Kidney tubule cell (primary cell): ENCODE measurements at regions not wholly inside any gene's neighbourhood (a gene's known extent, or its start where the extent isn't known, plus 50 kb on each side); places are given as distances from the start of the nearest gene placed in this dataset.
"Not testable (repeated sequence)": the region's sequence is repeated elsewhere in the genome, so short reads cannot be mapped to it uniquely, and the experiment has no call there.

Experiments
- DNase-seq: peaks from one replicate; pipeline ENCODE4 v3.0.0-alpha.2; 2018; ENCODE audit warnings: low spot score

- no peak for DNase-seq
These were observed 193.9 kb upstream of the PHF14 start for GRCh38 chr7:10779465-10780399.

GRCh38 chr7:10780400-10780747, 193.3 kb upstream of the PHF14 start:
- no peak for DNase-seq

DNA sequence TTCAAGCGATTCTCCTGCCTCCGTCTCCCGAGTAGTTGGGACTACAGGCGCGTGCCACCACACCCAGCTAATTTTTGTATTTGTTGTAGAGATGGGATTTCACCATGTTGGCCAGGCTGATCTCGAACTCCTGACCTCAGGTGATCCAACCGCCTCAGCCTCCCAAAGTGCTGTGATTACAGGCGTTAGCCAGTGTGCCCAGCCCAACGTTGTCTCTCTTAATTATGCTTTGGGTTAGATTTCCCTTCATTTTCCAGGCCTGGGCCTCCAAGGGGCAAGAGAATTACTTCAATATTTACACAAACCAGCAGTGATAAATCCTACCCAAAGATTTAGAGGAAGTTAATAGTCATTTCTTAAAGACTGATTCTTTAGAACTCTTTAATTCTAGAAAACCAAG, 186.7 kb upstream of the PHF14 start:
- not testable (repeated sequence) for DNase-seq

GRCh38 chr7:10789170-10789569, 184.5 kb upstream of the PHF14 start:
- DNase-seq = no peak

DNA sequence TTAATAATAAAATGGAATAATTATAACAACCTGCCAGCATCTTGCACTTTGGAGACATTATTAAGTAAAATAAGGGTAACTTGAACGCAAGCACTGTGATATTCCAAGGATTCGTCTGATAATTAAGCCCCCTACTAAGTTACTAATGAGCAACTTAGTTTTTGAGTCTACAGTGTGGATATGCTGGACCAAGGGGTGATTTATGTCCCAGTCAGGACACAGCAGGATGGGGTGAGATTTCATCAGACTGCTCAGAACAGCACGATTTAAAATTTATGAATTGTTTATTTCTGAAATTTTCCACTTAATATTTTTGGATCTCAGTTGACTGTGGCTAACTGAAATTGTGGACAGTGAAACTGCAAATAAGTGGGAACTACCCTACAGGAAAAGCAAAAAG, 182.8 kb upstream of the PHF14 start:
- no peak for DNase-seq

DNA sequence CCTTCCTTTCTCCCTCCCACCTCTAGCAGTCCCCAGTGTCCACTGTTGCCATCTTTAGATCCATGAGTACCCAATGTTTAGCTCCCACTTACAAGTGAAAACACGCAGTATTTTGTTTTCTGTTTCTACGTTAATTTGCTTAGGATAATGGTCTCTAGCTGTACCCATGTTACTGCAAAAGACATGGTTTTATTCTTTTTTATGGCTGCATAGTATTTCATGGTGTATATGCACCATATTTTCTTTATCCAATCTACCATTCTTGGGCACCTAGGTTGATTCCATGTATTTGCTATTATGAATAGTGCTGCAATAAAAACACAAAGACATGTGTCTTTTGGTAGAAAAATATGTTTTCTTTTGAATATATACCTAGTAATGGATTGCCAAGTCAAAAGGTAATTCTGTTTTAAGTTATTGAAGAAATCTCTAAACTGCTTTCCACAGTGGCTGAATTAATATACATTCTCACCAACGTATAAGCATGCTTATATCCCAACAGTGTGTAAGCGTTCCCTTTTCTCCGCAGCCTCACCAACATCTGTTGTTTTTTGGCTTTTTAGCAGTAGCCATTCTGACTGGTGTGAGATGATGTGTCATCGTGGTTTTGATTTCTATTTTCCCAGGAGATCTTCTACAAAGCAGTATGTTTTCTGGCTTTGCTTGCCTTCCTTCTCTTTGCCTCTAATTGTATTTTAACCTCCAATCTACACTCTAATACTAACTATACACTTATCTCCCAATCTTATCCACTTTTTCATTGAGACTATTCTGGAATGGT, 179.5 kb upstream of the PHF14 start:
- DNase-seq = no peak

GRCh38 chr7:10797157-10797556, 176.5 kb upstream of the PHF14 start:
- DNase-seq = no peak

DNA sequence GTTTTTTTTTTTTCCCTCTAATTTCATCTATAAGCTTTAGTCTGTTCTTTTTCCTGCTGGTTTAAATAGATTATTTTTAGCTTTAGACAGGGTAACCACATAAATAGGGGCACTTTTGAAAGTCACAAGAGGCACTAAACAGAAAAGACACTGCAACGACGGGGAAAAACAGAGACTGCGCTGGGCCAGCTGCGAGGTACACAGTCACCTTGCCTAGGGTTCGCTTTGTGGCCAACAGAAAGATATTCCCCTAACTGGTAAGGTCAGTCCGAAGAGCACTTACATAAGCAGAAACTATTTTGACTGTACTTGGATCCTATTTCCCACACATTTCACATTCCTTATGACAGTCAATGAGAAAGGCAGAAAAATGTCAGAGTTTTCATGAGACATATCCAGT, 175.6 kb upstream of the PHF14 start:
- no peak for DNase-seq

GRCh38 chr7:10799475-10799874, 174.2 kb upstream of the PHF14 start:
- no peak for DNase-seq

DNA sequence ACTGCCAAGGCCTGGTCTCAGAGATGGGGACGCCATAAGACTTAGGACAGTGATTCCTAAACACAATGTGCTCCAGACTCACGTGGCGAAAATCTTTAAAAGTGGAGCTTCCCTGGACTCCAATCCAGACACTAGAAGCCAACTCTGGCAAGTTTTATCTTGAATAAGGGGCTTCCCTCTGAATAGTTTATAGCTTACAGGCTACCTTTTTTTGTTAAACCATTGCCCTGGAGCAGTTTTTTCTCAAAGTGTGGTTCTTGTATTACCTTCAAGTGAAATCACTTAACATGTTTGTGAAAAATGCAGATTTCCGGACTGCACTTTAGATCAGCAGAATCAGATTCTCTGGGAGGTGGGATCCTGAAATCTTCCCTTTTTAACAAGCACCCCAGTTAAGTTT, 171.7 kb upstream of the PHF14 start:
- no peak for DNase-seq

DNA sequence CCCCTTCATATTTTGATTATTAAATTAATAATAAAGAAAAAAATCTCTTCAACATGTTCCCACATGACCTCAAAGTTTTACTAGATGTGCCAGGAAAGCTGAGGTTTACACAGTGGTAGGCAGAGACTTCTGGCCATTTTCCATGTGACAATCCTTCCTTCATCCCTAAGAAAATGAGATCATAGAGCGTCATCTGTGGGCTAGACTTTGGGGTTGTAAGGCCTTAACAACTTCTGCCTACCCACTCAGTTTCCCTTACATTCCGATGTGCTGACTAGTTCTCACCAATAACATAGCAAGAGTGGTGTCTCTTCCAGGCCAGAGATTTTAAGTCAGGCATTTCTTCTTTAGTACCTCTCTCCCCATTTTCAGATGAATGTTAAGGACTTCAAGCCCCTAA, 171.1 kb upstream of the PHF14 start:
- peak; percentile 80 for DNase-seq

DNA sequence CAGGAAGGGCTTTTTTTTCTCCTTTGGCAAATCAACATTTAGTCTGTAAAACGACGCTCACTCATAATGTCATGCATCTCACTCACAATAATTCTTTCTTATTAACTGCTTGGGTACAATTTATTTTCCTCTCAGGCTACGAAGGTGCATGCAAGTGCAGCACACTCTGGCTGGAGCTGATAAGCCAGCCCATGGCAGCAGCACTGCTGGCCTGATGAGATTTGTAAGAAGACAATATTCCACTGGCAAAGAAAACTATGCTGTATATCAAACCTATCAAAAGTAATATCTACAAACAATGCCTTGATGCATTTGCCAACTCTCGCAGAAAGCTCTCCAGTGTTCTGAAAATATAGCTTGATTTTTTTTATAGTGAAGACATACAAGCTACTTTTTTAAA, 170.0 kb upstream of the PHF14 start:
- DNase-seq = no peak

DNA sequence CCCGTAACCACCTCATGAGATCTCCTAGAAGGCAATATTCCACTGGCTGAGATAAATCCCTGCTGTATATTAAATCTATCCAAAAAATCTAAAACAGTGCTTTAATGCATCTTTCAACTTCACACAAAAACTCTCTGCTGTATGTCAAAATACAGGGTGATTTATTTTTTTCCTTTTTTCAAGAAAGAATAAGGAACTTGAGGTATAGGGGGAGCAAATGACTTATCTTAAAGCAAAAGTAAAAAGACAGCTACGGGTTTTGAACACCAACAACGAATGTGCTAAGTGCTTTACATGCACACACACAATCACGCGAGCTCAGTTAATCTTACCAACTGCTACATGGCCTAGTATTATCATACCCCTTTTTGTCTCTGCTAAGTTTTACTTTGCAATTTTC, 168.9 kb upstream of the PHF14 start:
- DNase-seq = no peak

- no peak for DNase-seq
These were observed 158.1 kb upstream of the PHF14 start for GRCh38 chr7:10815546-10815945.

- DNase-seq = no peak
These were observed 152.5 kb upstream of the PHF14 start for GRCh38 chr7:10821156-10821555.

DNA sequence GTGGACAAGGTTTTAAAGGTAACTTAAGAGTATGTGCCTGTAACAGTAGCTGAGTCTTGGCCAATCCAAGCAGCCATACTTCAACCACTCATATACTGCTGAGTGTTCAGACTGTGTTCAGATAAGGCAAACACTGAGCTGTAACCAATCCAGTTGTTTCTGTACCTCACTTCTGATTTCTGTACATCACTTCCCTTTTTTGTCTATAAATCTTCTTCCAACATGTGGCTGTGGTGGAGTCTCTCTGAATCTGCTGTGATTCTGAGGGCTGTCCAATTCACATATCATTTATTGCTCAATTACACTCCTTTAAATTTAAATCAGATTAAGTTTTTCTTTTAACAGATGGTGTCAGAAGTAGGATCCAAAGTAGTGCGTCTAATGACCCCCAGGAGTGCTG, 149.5 kb upstream of the PHF14 start:
- no peak for DNase-seq

GRCh38 chr7:10838228-10838627, 135.4 kb upstream of the PHF14 start:
- no peak for DNase-seq

GRCh38 chr7:10845225-10845624, 128.4 kb upstream of the PHF14 start:
- DNase-seq = no peak

DNA sequence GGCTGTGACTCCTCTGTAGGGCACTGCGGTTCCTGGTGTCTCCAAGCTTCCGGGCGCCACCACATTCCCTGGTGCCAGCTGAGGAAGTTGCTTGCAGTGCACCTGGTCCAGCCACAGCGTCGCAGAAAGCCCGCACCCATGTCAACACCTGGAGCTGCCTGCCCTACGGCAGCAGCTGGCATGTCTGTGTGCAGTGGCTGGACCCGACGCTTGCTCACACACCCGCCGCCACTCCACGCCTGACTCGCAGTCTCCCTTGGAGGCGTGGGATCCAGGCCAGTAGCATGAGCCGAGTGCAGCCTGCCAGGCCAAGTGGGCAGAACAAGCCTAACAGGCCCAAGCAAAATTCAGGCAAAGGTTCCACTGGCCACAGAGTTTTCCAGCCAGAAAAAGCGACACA, 118.1 kb upstream of the PHF14 start:
- DNase-seq = no peak

DNA sequence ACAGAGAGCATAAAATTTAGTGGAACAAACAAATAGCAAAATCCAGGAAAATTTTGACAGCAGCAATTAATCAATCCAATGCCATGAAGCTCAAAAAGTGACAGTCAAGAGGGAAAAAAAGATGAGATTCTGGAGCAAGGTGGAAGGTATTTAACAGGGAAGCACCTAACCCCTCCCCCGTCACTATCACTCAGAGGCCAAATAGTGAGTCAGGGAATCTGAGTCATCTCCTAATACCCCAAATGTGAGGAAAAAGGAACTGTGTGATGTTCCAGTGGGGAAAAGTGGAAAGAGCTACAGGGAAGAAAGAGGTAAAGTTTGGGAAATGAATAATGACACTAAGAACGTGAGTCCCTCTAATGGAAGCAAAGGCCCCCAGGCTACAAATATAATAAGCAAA, 113.2 kb upstream of the PHF14 start:
- DNase-seq = peak; percentile 34

DNA sequence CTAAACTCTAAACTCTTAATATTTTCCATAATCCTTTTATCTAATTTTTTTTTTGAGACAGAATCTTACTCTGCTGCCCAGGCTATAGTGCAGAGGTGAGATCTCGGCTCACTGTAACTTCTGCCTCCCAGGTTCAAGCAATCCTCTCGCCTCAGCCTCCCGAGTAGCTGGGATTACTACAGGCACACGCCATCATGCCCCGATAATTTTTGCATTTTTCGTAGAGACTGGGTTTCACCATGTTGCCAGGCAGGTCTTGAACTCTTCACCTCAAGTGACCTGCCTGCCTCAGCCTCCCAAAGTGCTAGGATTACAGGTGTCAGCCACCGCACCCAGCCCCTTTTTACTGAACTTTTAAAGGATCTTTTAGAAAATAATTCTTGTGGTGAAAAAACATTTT, 110.2 kb upstream of the PHF14 start:
- no peak for DNase-seq

DNA sequence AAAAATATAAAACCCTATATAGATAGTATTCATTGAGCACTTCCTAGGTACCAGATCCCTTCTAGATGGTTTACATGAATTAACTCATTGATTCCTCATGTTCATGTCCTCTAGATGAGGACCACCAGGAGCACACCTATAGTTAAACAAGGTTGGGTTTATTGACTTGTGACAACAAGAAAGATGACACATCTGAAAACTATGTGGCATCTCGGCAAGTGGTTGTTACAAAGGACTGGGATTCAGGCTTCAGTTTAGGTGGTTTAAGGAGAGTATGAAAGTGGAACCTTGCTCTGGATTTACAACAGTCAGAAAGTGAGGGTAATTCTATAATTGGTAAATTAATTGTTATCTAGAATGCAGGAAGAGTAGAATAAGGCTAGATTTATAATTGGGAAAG, 99.0 kb upstream of the PHF14 start:
- DNase-seq = peak; percentile 9

DNA sequence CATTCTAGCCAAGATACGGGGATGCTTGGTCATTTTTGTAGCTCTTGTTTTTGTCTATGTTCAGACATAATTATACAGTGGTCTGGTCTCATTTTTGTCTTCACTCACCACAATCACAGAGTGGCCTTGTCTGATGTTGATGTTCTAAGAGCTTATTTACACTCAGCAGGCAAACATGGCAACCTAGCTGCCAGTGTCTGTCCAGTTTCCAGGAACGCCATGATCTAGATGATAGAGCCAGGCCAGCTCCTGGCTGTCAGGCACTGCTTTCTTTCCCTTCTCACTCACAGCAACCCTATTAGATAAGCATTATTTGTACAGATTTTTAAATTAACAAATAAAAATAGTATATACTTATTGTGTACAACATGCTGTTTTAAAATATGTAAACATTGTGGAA, 98.6 kb upstream of the PHF14 start:
- DNase-seq = no peak

DNA sequence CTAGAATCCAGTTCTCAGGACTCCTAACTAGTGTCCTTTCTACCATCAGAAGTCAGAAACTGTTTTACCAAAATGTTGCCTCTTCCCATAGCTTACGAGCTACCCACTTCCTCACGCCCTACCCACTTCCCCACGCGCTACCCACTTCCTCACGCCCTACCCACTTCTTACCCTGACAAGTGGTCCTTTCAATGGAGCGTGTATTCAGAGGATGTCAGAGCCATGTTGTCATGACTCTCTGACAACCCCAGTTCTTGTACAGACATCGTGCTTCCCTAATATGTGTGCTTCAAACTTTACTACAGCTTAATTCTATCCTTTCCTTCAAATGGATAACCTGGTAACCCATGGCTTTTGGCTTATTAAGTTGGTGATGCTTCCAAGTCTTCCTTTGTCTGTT, 84.8 kb upstream of the PHF14 start:
- DNase-seq = no peak
